WTC11 (cell line): ENCODE measurements at regions not wholly inside any gene's neighbourhood (a gene's known extent, or its start where the extent isn't known, plus 50 kb on each side); places are given as distances from the start of the nearest gene placed in this dataset.

Experiments
- ATAC-seq: fragments of 200-7000 bp; cut with Tn5 transposase; 2 replicates; pipeline ENCODE4 v1.10.0; 2021; ENCODE audit warnings: mild to moderate bottlenecking, moderate library complexity
- CTCF ChIA-PET: fragments of 300-600 bp; sonication (Branson Sonifier 250); formaldehyde crosslinking; loops from one replicate; lab custom pipeline; 2021; ENCODE audit warnings: antibody characterized with exemption; lab: Charles Lee
- POLR2A ChIA-PET: fragments of 350-600 bp; sonication (Branson Sonifier 250); formaldehyde crosslinking; loops from one replicate; lab custom pipeline; 2021; ENCODE audit warnings: antibody characterized with exemption; lab: Charles Lee
- DNase-seq: peaks from one replicate; pipeline ENCODE4 v3.0.0; 2021; ENCODE audit warnings: low spot score
- H3K27ac Mint-ChIP-seq: 2 replicates; pipeline ENCODE4 v1.8.0; 2021; ENCODE audit warnings: mixed read lengths
- H3K27me3 Mint-ChIP-seq: 2 replicates; pipeline ENCODE4 v1.8.0; 2021; ENCODE audit warnings: low read depth, mild to moderate bottlenecking, moderate library complexity, mixed read lengths
- H3K36me3 Mint-ChIP-seq: 2 replicates; pipeline ENCODE4 v1.8.0; 2021; ENCODE audit warnings: mixed read lengths
- H3K4me1 Mint-ChIP-seq: 2 replicates; pipeline ENCODE4 v1.8.0; 2022; ENCODE audit warnings: mixed read lengths
- H3K4me3 Mint-ChIP-seq: 2 replicates; pipeline ENCODE4 v1.8.0; 2021; ENCODE audit warnings: mild to moderate bottlenecking, moderate library complexity, mixed read lengths
- H3K9me3 Mint-ChIP-seq: 2 replicates; pipeline ENCODE4 v1.8.0; 2021; ENCODE audit warnings: mixed read lengths
- ATF1 ChIP-seq: sonication (generic); formaldehyde crosslinking; IDR thresholded peaks from 2 replicates; pipeline ENCODE4 v1.8.1; 2023; ENCODE audit warnings: mild to moderate bottlenecking, moderate library complexity, missing genetic modification reagents
- CREB1 ChIP-seq: sonication (generic); formaldehyde crosslinking; IDR thresholded peaks from 2 replicates; pipeline ENCODE4 v1.8.0; 2023; ENCODE audit warnings: mild to moderate bottlenecking, missing genetic modification reagents
- ETV6 ChIP-seq: sonication (generic); formaldehyde crosslinking; IDR thresholded peaks from 2 replicates; pipeline ENCODE4 v1.8.1; 2022; ENCODE audit warnings: mild to moderate bottlenecking, missing genetic modification reagents
- FOXJ3 ChIP-seq: sonication (generic); formaldehyde crosslinking; IDR thresholded peaks from 2 replicates; pipeline ENCODE4 v1.9.0; 2021; ENCODE audit warnings: missing genetic modification reagents, mild to moderate bottlenecking, borderline replicate concordance
- FOXK1 ChIP-seq: sonication (generic); formaldehyde crosslinking; IDR thresholded peaks from 2 replicates; pipeline ENCODE4 v1.8.0; 2022; ENCODE audit warnings: mild to moderate bottlenecking, moderate library complexity, missing genetic modification reagents
- GABPB1 ChIP-seq: sonication (generic); formaldehyde crosslinking; IDR thresholded peaks from 2 replicates; pipeline ENCODE4 v1.8.1; 2023; ENCODE audit warnings: mild to moderate bottlenecking, missing genetic modification reagents
- GRHL2 ChIP-seq: fragments of 250-450 bp; sonication (Bioruptor Pico); IDR thresholded peaks from 2 replicates; pipeline ENCODE4 v1.8.0; 2022; ENCODE audit warnings: mild to moderate bottlenecking, moderate library complexity; ENCODE audit not compliant: insufficient replicate concordance, severe bottlenecking
- GTF2I ChIP-seq: fragments of 250-450 bp; sonication (Bioruptor Pico); conservative IDR thresholded peaks from 2 replicates; pipeline ENCODE4 v1.4.0; 2021; ENCODE audit warnings: mild to moderate bottlenecking
- JUN ChIP-seq: sonication (generic); formaldehyde crosslinking; IDR thresholded peaks from 2 replicates; pipeline ENCODE4 v1.8.0; 2023; ENCODE audit warnings: mild to moderate bottlenecking, missing genetic modification reagents
- KAT7 ChIP-seq: sonication (generic); formaldehyde crosslinking; IDR thresholded peaks from 2 replicates; pipeline ENCODE4 v1.8.1; 2023; ENCODE audit warnings: missing genetic modification reagents, mild to moderate bottlenecking, borderline replicate concordance
- NR2C2 ChIP-seq: sonication (generic); formaldehyde crosslinking; IDR thresholded peaks from 2 replicates; pipeline ENCODE4 v1.8.0; 2022; ENCODE audit warnings: mild to moderate bottlenecking, missing genetic modification reagents
- NR3C1 ChIP-seq: sonication (generic); formaldehyde crosslinking; conservative IDR thresholded peaks from 2 replicates; pipeline ENCODE4 v1.8.1; 2023; ENCODE audit warnings: low read depth, mild to moderate bottlenecking, missing genetic modification reagents
- PRRX2 ChIP-seq: fragments of 250-450 bp; sonication (Bioruptor Pico); IDR thresholded peaks from 2 replicates; pipeline ENCODE4 v1.8.0; 2021; ENCODE audit warnings: mild to moderate bottlenecking
- RELA ChIP-seq: sonication (generic); formaldehyde crosslinking; IDR thresholded peaks from 2 replicates; pipeline ENCODE4 v1.8.1; 2022; ENCODE audit warnings: missing genetic modification reagents, mild to moderate bottlenecking, borderline replicate concordance
- SMAD3 ChIP-seq: sonication (generic); formaldehyde crosslinking; IDR thresholded peaks from 2 replicates; pipeline ENCODE4 v1.8.0; 2022; ENCODE audit warnings: missing genetic modification reagents, mild to moderate bottlenecking, borderline replicate concordance
- SP1 ChIP-seq: sonication (generic); formaldehyde crosslinking; conservative IDR thresholded peaks from 2 replicates; pipeline ENCODE4 v1.8.1; 2022; ENCODE audit warnings: missing genetic modification reagents
- ZNF121 ChIP-seq: sonication (generic); formaldehyde crosslinking; IDR thresholded peaks from 2 replicates; pipeline ENCODE4 v1.8.0; 2023; ENCODE audit warnings: missing genetic modification reagents
- ZNF416 ChIP-seq: fragments of 250-450 bp; sonication (Bioruptor Pico); IDR thresholded peaks from 2 replicates; pipeline ENCODE4 v1.9.0; 2021; ENCODE audit warnings: mild to moderate bottlenecking, inconsistent platforms
- ZNF671 ChIP-seq: fragments of 250-450 bp; sonication (Bioruptor Pico); IDR thresholded peaks from 2 replicates; pipeline ENCODE4 v1.8.0; 2021; ENCODE audit warnings: mild to moderate bottlenecking
- TF ChIP-seq, protein P1 (sequence below): sonication (generic); formaldehyde crosslinking; IDR thresholded peaks from 2 replicates; pipeline ENCODE4 v1.8.1; 2023; ENCODE audit warnings: mild to moderate bottlenecking, missing genetic modification reagents, moderate library complexity
- TF ChIP-seq, protein P2 (sequence below): fragments of 200-600 bp; IDR thresholded peaks from 2 replicates; pipeline ENCODE4 v1.8.0; 2022; ENCODE audit warnings: antibody characterized with exemption
- TF ChIP-seq, protein P3 (sequence below): sonication (generic); formaldehyde crosslinking; IDR thresholded peaks from 2 replicates; pipeline ENCODE4 v1.8.0; 2022; ENCODE audit warnings: mild to moderate bottlenecking, missing genetic modification reagents
- TF ChIP-seq, protein P4 (sequence below): sonication (generic); formaldehyde crosslinking; IDR thresholded peaks from 2 replicates; pipeline ENCODE4 v1.8.1; 2022; ENCODE audit warnings: mild to moderate bottlenecking, missing genetic modification reagents, moderate library complexity, borderline replicate concordance

DNA sequence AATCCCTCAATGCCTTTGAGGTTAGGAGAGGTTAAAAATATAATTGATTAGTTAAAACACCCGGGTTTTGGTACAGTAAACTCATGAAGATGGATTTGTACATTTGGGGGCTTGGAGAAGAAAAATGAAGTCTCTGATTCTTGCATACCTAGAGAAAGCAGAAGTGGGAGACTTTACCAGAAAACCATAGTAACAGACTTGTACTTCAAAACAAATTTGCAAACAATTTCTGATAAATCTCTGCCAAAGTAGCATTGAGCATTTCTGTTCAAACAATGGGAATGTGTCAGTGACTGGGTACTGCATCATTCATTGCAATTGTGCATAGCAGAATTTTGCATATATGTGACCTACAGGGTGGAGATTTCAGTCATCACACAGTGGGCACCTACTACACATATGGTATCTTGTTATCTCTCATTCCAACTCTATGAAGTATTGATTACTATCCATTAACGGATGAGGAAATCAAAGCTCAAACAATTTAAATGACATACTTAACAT lies 256.9 kb downstream of the PLK2 start:
- POLR2A ChIA-PET, result no interaction called here
- no peaks in the 10 kb centered on the region for H3K27me3 Mint-ChIP-seq
- no peaks in the 10 kb centered on the region for H3K36me3 Mint-ChIP-seq
- H3K4me1 Mint-ChIP-seq, result no peaks in the 10 kb centered on the region
- DNase-seq, result no peak
- ATAC-seq, result no peak
- no peak overlapping the region for H3K27ac Mint-ChIP-seq
- CTCF ChIA-PET, result no interaction called here
- TF ChIP-seq NR2C2 (CRISPR knock-in tag) (no peak), PRRX2 (CRISPR knock-in tag) (no peak)
- no peak overlapping the region for H3K4me3 Mint-ChIP-seq
- H3K9me3 Mint-ChIP-seq, result no peaks in the 10 kb centered on the region

DNA sequence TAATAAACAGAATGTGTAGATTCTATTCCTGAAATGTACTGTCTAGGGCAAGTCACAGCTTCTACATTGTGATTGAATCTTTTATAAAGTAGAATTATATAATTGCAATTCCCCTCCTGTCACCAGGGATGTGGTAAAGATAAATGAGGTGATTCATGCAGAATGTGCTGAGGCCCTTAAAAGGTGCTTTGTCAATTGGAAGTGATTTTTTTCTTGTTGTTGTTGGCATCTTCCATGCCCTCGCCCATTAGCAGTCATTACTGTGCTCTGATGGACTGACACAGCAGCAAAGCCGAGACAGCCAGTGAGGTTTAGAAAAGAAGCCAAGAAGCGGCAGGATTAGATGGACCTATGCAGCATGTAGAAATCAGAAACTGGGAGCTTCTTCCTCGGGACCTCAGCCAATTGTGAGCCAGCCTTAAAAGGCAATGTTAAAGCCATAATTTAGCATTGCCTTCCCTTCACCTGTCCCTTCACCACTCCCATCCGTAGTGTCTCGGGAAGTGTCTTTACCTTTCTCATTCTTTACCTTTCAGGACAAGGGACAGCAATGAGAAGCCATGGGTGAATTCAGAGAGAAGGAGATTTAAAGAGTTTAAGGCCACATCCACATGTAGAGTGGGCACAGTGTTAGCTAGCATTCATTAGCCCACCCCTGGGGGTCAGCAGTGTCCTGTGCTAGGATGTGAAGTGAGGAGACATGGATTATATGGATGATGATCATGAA lies 257.8 kb downstream of the PLK2 start:
- no peaks in the 10 kb centered on the region for H3K4me1 Mint-ChIP-seq
- CTCF ChIA-PET, result no interaction called here

DNA sequence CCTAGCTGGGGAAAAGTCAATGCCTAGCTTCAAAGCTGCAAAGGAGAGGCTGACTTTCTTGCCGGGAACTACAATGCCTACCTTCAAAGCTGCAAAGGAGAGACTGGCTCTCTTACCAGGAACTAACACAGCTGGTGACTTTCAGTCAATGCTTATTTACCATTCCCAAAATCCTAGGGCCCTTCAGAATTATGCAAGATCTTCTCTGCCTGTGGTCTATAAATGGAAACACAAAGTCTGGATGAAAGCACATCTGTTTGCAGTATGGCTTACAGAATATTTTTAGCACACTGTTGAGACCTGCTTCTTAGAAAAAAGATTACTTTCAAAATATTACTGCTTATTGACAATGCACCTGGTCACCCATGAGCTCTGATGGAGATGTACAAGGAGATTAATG lies 259.4 kb downstream of the PLK2 start:
- Mint-ChIP-seq H3K27me3 (no peaks in the 10 kb centered on the region), H3K4me3 (no peak overlapping the region)
- TF ChIP-seq GTF2I (CRISPR knock-in tag) (no peak), RELA (CRISPR knock-in tag) (no peak), ATF1 (CRISPR knock-in tag) (no peak), KAT7 (no peak)
- TF ChIP-seq, all 79 proteins: peak for 0
- ChIA-PET CTCF (interaction anchor here (1.2 kb wide), 1 partner anchor 421 kb away, joined by 4 read pairs; no protein-coding TSS in a partner anchor), POLR2A (no interaction called here)
- Mint-ChIP-seq H3K9me3 (peaks cover 14% of the 10 kb centered on the region; the same call in 1 of the 2 replicates), H3K27ac (no peak overlapping the region), H3K4me1 (no peaks in the 10 kb centered on the region), H3K36me3 (no peaks in the 10 kb centered on the region)
- no peak for ATAC-seq
- DNase-seq, result no peak

More for the DNA sequence above, 257.8 kb downstream of the PLK2 start:
- Mint-ChIP-seq H3K4me3 (no peak overlapping the region), H3K36me3 (no peaks in the 10 kb centered on the region), H3K9me3 (peaks cover under 1% of the 10 kb centered on the region; the same call in 1 of the 2 replicates), H3K27ac (no peak overlapping the region), H3K27me3 (no peaks in the 10 kb centered on the region)
- TF ChIP-seq SP1 (CRISPR knock-in tag) (no peak), JUN (CRISPR knock-in tag) (no peak), ATF1 (CRISPR knock-in tag) (no peak), CREB1 (no peak), GRHL2 (CRISPR knock-in tag) (no peak), ZNF416 (CRISPR knock-in tag) (no peak), ETV6 (CRISPR knock-in tag) (no peak), NR3C1 (CRISPR knock-in tag) (no peak), FOXK1 (CRISPR knock-in tag) (no peak), GABPB1 (CRISPR knock-in tag) (no peak), ZNF121 (CRISPR knock-in tag) (no peak), SMAD3 (CRISPR knock-in tag) (no peak), ZNF671 (CRISPR knock-in tag) (no peak), FOXJ3 (no peak)
- TF ChIP-seq, protein P1, sequence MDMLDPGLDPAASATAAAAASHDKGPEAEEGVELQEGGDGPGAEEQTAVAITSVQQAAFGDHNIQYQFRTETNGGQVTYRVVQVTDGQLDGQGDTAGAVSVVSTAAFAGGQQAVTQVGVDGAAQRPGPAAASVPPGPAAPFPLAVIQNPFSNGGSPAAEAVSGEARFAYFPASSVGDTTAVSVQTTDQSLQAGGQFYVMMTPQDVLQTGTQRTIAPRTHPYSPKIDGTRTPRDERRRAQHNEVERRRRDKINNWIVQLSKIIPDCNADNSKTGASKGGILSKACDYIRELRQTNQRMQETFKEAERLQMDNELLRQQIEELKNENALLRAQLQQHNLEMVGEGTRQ (CRISPR knock-in tag), result no peak
- TF ChIP-seq, protein P2, sequence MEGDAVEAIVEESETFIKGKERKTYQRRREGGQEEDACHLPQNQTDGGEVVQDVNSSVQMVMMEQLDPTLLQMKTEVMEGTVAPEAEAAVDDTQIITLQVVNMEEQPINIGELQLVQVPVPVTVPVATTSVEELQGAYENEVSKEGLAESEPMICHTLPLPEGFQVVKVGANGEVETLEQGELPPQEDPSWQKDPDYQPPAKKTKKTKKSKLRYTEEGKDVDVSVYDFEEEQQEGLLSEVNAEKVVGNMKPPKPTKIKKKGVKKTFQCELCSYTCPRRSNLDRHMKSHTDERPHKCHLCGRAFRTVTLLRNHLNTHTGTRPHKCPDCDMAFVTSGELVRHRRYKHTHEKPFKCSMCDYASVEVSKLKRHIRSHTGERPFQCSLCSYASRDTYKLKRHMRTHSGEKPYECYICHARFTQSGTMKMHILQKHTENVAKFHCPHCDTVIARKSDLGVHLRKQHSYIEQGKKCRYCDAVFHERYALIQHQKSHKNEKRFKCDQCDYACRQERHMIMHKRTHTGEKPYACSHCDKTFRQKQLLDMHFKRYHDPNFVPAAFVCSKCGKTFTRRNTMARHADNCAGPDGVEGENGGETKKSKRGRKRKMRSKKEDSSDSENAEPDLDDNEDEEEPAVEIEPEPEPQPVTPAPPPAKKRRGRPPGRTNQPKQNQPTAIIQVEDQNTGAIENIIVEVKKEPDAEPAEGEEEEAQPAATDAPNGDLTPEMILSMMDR, result no peak
- TF ChIP-seq, protein P3, sequence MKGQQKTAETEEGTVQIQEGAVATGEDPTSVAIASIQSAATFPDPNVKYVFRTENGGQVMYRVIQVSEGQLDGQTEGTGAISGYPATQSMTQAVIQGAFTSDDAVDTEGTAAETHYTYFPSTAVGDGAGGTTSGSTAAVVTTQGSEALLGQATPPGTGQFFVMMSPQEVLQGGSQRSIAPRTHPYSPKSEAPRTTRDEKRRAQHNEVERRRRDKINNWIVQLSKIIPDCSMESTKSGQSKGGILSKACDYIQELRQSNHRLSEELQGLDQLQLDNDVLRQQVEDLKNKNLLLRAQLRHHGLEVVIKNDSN, result no peak
- TF ChIP-seq, protein P4, sequence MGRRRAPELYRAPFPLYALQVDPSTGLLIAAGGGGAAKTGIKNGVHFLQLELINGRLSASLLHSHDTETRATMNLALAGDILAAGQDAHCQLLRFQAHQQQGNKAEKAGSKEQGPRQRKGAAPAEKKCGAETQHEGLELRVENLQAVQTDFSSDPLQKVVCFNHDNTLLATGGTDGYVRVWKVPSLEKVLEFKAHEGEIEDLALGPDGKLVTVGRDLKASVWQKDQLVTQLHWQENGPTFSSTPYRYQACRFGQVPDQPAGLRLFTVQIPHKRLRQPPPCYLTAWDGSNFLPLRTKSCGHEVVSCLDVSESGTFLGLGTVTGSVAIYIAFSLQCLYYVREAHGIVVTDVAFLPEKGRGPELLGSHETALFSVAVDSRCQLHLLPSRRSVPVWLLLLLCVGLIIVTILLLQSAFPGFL (CRISPR knock-in tag), result no peak
- POLR2A ChIA-PET, result no interaction called here
- ATAC-seq (no peak), DNase-seq (no peak)
